A204.1 (cell line): ENCODE measurements at regions not wholly inside any gene's neighbourhood (a gene's known extent, or its start where the extent isn't known, plus 50 kb on each side); places are given as distances from the start of the nearest gene placed in this dataset.

Source experiments
- FAIRE-seq: peaks from 2 replicates; lab custom pipeline; 2012; peaks lifted over from hg19 to GRCh38; lab: Jason Lieb, UNC

DNA sequence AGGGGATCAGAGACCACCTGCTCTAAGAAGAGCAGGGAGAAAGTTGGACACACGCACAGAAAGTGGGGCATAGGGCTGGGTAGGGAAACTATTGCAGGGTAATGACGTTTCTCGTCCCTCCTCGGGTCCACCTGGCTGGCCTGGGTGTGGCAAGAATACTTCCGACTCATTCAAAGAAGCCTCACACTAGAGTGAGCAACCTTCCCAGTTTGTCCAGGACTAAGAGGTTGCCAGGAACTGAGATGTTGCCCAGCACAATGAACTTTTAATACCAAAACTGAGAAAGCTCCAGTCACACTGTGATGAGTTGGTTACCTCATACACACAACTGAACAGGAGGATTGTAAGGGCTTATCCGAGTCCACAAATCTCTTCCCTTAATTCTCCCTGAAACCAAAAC, 74.5 kb upstream of the ADGRF1 start:
- FAIRE-seq = no peak

GRCh38 chr6:47116086-47116485, 74.0 kb upstream of the ADGRF1 start:
- no peak for FAIRE-seq

DNA sequence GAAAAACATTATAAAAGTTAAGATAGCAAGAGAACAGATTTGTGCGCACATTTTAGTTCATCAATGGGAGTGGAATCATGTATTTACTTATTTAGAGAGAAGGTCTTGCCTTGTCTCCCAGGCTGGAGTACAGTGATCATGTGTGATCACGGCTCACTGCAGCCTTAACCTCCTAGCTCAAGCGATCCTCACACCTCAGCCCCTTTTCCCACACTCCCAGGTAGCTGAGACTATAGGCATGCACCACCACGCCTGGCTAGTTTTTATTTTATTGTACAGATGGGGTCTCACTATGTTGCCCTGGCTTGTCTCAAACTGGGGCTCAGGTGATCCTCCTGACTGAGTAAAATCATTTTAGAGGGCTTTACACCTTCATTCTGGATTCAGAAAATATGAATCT, 72.3 kb upstream of the ADGRF1 start:
- no peak for FAIRE-seq

GRCh38 chr6:47112317-47112716, 70.2 kb upstream of the ADGRF1 start:
- FAIRE-seq = no peak

GRCh38 chr6:47111685-47112084, 69.6 kb upstream of the ADGRF1 start:
- FAIRE-seq = no peak

DNA sequence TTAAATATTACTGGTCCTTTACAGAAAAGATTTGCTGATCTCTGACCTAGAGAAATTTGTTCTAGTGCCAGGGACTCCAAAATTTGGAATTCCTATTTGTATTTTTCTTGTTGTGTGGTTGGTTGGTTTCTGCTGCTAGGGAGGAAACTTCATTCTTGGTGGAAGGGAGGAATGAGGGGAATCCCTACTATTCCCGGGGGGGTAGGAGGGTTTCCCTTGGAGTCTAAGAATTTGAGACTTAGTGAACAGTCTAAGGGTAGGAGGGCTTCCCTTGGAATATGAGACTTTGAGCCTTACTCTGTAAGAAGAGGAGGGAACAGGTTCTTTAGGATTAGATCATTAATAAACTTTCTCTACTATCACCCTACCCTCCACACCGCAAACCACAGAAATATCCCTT, 67.1 kb upstream of the ADGRF1 start:
- no peak for FAIRE-seq

DNA sequence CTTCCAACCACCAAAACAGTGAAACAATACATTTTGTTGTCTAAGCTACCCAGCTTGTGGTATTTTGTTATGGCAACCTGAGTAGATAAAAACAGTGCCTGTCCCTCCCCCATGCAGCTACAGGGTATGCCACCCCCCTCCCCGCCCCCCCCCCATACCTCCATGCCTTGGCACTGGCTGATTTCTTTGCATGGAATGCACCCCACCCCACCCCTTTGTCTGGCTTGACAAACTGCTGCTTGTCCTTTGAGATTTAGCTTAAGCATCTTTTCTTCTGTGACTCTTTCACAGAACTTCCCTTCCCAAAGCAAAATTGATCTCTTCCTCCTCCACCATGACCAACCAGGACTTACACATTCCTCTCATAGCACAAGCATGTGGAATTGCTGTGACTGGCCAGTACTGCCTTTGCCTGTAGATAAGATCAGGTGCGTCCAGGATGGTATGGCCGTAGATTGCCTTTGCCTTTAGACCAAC, 64.6 kb upstream of the ADGRF1 start:
- no peak for FAIRE-seq

GRCh38 chr6:47106216-47106615, 64.1 kb upstream of the ADGRF1 start:
- no peak for FAIRE-seq

DNA sequence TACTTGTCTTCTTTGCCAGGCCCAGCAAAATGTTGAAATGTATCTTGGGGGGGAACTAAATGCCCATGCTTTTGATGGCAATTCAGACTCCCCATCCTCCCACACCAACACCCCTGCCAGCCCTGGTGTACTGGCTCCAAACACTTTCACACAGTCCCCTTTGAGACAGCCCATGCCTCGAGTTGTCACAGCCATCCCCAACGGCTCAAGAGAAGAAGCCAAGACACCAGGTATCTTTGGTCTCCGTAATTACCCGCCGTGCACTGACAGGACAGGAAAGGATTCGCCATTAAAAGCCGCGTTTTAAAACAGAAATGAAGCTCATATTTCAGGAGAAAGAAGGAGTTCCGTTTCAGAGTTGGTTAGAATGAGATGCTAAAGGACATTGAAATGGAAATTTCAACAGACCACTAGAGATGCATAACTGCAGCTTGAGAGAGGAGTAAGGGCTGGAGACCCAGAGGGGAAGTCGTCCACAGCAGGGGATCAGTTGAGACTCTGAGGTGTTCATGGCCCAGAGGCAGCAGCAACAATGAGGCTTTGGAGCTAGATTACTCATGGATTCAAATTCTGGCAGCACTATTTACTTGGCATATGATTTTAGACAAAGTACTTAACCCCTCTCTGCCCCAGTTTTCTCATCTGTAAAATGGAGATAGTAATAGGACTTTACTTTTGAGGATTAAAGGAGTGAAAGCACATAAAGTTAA, 63.5 kb upstream of the ADGRF1 start:
- no peak for FAIRE-seq

- no peak for FAIRE-seq
These were observed 61.8 kb upstream of the ADGRF1 start for GRCh38 chr6:47103931-47104330.

GRCh38 chr6:47102331-47102730, 60.2 kb upstream of the ADGRF1 start:
- FAIRE-seq = no peak

GRCh38 chr6:47098570-47098993, 56.5 kb upstream of the ADGRF1 start:
- no peak for FAIRE-seq

GRCh38 chr6:47097092-47097945, 55.2 kb upstream of the ADGRF1 start:
- no peak for FAIRE-seq

DNA sequence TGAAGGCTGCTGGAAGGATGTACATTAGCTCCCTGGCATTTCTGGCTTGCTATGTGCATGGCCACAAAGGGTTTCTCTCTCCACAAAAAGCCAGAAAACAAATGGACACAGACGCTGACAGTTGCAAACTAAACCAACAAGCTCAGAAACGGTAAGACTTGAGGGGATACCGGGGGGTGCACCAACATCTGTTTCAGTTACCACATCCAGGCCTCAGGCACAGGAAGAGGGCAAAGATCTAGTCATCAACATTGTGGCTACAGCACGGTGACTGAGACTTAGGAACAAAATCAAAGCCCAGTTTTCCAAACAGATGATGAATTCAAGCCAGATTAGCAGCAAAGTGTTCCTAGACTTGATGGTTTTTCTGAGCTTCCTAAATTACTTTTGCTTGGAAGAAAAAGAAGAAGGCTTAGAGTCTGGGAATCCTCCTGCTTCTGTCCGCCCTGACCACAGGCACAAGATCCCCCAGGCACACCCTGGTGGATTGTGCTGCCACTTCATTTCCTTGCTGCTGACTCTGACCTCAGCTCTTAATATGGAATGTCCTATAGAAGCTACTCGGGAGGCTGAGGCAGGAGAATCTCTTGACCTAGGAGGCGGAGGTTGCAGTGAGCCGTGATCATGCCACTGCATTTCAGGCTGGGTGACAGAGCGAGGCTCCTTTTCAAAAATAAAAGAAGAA, 54.2 kb upstream of the ADGRF1 start:
- no peak for FAIRE-seq

DNA sequence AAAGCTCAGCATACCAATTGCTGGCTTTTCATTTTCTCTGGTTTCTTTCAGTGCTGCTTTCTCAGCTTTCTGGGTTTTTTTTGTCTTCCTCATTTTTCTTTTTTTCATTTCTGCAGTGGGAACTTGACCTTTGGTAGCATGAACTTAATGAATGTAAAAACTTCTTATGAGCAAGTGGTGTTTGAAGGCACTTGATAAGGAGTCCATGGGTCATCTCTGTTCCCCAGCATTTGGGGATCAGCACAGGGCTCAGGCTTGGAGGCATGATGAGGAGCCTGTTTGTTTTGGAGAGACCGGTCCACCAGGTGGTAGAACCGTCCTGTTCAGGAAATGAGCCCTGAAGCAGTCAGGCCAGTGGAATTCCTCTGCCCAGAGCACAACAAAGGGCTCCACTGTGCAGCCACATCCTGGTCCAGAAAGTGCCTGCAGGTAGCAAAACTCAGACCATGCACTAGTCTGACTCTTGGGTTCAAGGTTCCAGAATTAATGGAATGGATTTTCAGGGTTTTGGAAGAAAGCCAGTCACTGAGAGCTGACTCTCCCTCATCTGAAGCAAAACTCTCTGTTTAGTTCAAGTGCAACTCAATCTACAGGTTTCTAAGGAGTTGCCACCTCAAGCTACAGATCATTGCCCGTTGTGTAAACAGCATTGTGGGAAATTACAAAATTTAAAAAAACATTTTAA, 52.3 kb upstream of the ADGRF1 start:
- FAIRE-seq = no peak

- FAIRE-seq = no peak
These were observed 51.0 kb upstream of the ADGRF1 start for GRCh38 chr6:47093169-47093568.

GRCh38 chr6:47091886-47092668, 49.9 kb upstream of the ADGRF1 start:
- no peak for FAIRE-seq
